ENCODE measurements at regions not wholly inside any gene's neighbourhood (a gene's known extent, or its start where the extent isn't known, plus 50 kb on each side); places are given as distances from the start of the nearest gene placed in this dataset.

GRCh38 chr6:163779727-163780284 lies 365.3 kb downstream of the QKI start:
- Histone ChIP-seq H3K4me2 (ENCODE audit: control insufficient read depth, extremely low read depth, insufficient read depth, low read depth, low read length) (peak overlapping the region; percentile 6), H4K20me1 (ENCODE audit: control insufficient read depth, extremely low read depth, insufficient read depth, low read length) (no peaks in the 10 kb centered on the region), H3K27ac (ENCODE audit: control insufficient read depth, insufficient read depth, low read length) (no peak overlapping the region), H3K4me3 (ENCODE audit: control insufficient read depth in 2 of 3, extremely low read depth in 1 of 3, insufficient read depth in 2 of 3, low read depth in 1 of 3, low read length in 3 of 3) (no peak overlapping the region), H2AFZ (ENCODE audit: control insufficient read depth, low read length) (no peak overlapping the region), H3K9me3 (ENCODE audit: control insufficient read depth, low read depth, low read length) (no peaks in the 10 kb centered on the region), H3K79me2 (ENCODE audit: control insufficient read depth, insufficient read depth, low read length) (no peaks in the 10 kb centered on the region), H3K36me3 (ENCODE audit: control insufficient read depth in 2 of 2, extremely low read depth in 1 of 2, insufficient read depth in 2 of 2, low read length in 2 of 2) (no peaks in the 10 kb centered on the region), H3K27me3 (ENCODE audit: control insufficient read depth, extremely low read depth, insufficient read depth, low read length) (no peaks in the 10 kb centered on the region), H3K9ac (ENCODE audit: control insufficient read depth, extremely low read depth, insufficient read depth, low read length) (no peak overlapping the region), H3K4me1 (ENCODE audit: control insufficient read depth, extremely low read depth, insufficient read depth, low read length) (peaks cover 3% of the 10 kb centered on the region), H3K9me1 (ENCODE audit: control insufficient read depth, extremely low read depth, insufficient read depth, low read length) (no peaks in the 10 kb centered on the region)
- dilution Hi-C loops (cut with MboI; ENCODE audit: extremely low pct_ligation_motif_present, low sequenced_read_pairs): no loop called here
- TF ChIP-seq EZH2 (IDR thresholded peaks at IDR 0.05; ENCODE audit: low read length): no peak
- TF ChIP-seq, protein P1, sequence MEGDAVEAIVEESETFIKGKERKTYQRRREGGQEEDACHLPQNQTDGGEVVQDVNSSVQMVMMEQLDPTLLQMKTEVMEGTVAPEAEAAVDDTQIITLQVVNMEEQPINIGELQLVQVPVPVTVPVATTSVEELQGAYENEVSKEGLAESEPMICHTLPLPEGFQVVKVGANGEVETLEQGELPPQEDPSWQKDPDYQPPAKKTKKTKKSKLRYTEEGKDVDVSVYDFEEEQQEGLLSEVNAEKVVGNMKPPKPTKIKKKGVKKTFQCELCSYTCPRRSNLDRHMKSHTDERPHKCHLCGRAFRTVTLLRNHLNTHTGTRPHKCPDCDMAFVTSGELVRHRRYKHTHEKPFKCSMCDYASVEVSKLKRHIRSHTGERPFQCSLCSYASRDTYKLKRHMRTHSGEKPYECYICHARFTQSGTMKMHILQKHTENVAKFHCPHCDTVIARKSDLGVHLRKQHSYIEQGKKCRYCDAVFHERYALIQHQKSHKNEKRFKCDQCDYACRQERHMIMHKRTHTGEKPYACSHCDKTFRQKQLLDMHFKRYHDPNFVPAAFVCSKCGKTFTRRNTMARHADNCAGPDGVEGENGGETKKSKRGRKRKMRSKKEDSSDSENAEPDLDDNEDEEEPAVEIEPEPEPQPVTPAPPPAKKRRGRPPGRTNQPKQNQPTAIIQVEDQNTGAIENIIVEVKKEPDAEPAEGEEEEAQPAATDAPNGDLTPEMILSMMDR (optimal IDR thresholded peaks at IDR 0.05 in 1 of 3, IDR thresholded peaks at IDR 0.05 in 1 of 3, conservative IDR thresholded peaks at IDR 0.05 in 1 of 3; ENCODE audit: extremely low read depth in 1 of 3, insufficient read depth in 2 of 3, low read length in 3 of 3): no peak
- DNase-seq (ENCODE audit: low read depth, low spot score): no peak
- FAIRE-seq: no peak

GRCh38 chr6:163777716-163778115 lies 363.2 kb downstream of the QKI start:
- dilution Hi-C loops (cut with MboI; ENCODE audit: extremely low pct_ligation_motif_present, low sequenced_read_pairs): no loop called here
- DNase-seq (ENCODE audit: low read depth, low spot score) (no peak), FAIRE-seq (no peak)
- Histone ChIP-seq H3K36me3 (ENCODE audit: control insufficient read depth in 2 of 2, extremely low read depth in 1 of 2, insufficient read depth in 2 of 2, low read length in 2 of 2) (no peaks in the 10 kb centered on the region), H3K4me2 (ENCODE audit: control insufficient read depth, extremely low read depth, insufficient read depth, low read depth, low read length) (no peak overlapping the region), H3K79me2 (ENCODE audit: control insufficient read depth, insufficient read depth, low read length) (no peaks in the 10 kb centered on the region), H3K9me3 (ENCODE audit: control insufficient read depth, low read depth, low read length) (no peaks in the 10 kb centered on the region), H3K27ac (ENCODE audit: control insufficient read depth, insufficient read depth, low read length) (no peak overlapping the region), H3K9ac (ENCODE audit: control insufficient read depth, extremely low read depth, insufficient read depth, low read length) (no peak overlapping the region), H3K4me3 (ENCODE audit: control insufficient read depth in 2 of 3, extremely low read depth in 1 of 3, insufficient read depth in 2 of 3, low read depth in 1 of 3, low read length in 3 of 3) (no peak overlapping the region), H3K4me1 (ENCODE audit: control insufficient read depth, extremely low read depth, insufficient read depth, low read length) (peaks cover 3% of the 10 kb centered on the region), H3K27me3 (ENCODE audit: control insufficient read depth, extremely low read depth, insufficient read depth, low read length) (no peaks in the 10 kb centered on the region), H2AFZ (ENCODE audit: control insufficient read depth, low read length) (no peak overlapping the region), H3K9me1 (ENCODE audit: control insufficient read depth, extremely low read depth, insufficient read depth, low read length) (no peaks in the 10 kb centered on the region), H4K20me1 (ENCODE audit: control insufficient read depth, extremely low read depth, insufficient read depth, low read length) (no peaks in the 10 kb centered on the region)
- TF ChIP-seq EZH2 (IDR thresholded peaks at IDR 0.05; ENCODE audit: low read length): no peak
- TF ChIP-seq, protein P1 (optimal IDR thresholded peaks at IDR 0.05 in 1 of 3, IDR thresholded peaks at IDR 0.05 in 1 of 3, conservative IDR thresholded peaks at IDR 0.05 in 1 of 3; ENCODE audit: extremely low read depth in 1 of 3, insufficient read depth in 2 of 3, low read length in 3 of 3): no peak

All from keratinocyte (primary cell).